IMR-90 (cell line): ENCODE measurements at regions not wholly inside any gene's neighbourhood (a gene's known extent, or its start where the extent isn't known, plus 50 kb on each side); places are given as distances from the start of the nearest gene placed in this dataset.

ENCODE experiments used
- ATAC-seq: fragments of 200-7000 bp; cut with Tn5 transposase; 2 replicates; pipeline ENCODE4 v1.9.1; 2020; ENCODE audit warnings: low read depth, mild to moderate bottlenecking, moderate library complexity
- BruUV-seq: library from RNA; stranded (reverse); fragments of 400-500 nt; replicated peaks from 2 replicates; lab custom pipeline; 2021; lab: Mats Ljungman, UMichigan
- CTCF ChIA-PET: fragments of 300-600 bp; formaldehyde crosslinking; extraction: SDS; loops from one replicate; lab custom pipeline; 2021; ENCODE audit warnings: antibody characterized with exemption; lab: Yijun Ruan, JAX
- POLR2A ChIA-PET: fragments of 300-600 bp; sonication (Branson Sonifier 250); formaldehyde crosslinking; loops from one replicate; lab custom pipeline; 2022; ENCODE audit warnings: antibody characterized with exemption; ENCODE audit not compliant: unreplicated experiment; lab: Charles Lee
- DNase-seq: peaks from one replicate; pipeline ENCODE4 v3.0.0; 2013
- H2AFZ ChIP-seq: replicated peaks from 2 replicates; pipeline ENCODE3; 2013; ENCODE audit warnings: low read length, mild to moderate bottlenecking; ENCODE audit not compliant: poor library complexity
- H2AK5ac ChIP-seq: 2 replicates; pipeline ENCODE4 v1.6.1; 2013; ENCODE audit warnings: low read depth, low read length, inconsistent platforms
- H2AK9ac ChIP-seq: replicated peaks from 2 replicates; pipeline ENCODE3; 2013; ENCODE audit warnings: mild to moderate bottlenecking, low read depth, low read length, moderate library complexity; ENCODE audit not compliant: poor library complexity
- H2BK120ac ChIP-seq: 2 replicates; pipeline ENCODE4 v1.6.1; 2013; ENCODE audit warnings: low read depth, low read length, inconsistent platforms
- H2BK15ac ChIP-seq: 3 replicates; pipeline ENCODE4 v1.6.1; 2013; ENCODE audit warnings: low read depth, low read length, inconsistent platforms
- H2BK20ac ChIP-seq: 2 replicates; pipeline ENCODE4 v1.6.1; 2013; ENCODE audit warnings: low read depth, mild to moderate bottlenecking, inconsistent platforms, low read length, moderate library complexity
- H2BK5ac ChIP-seq: 2 replicates; pipeline ENCODE4 v1.6.1; 2013; ENCODE audit warnings: mild to moderate bottlenecking, low read depth, low read length, inconsistent platforms; ENCODE audit not compliant: poor library complexity, severe bottlenecking
- H3K14ac ChIP-seq: replicated peaks from 2 replicates; pipeline ENCODE4 v1.6.1; 2013; ENCODE audit warnings: low read depth, low read length, inconsistent platforms
- H3K18ac ChIP-seq: 2 replicates; pipeline ENCODE4 v1.6.1; 2013; ENCODE audit warnings: low read depth, low read length, control low read depth
- H3K23ac ChIP-seq: 2 replicates; pipeline ENCODE4 v1.6.1; 2013; ENCODE audit warnings: low read depth, low read length, inconsistent platforms
- H3K27ac ChIP-seq: 2 replicates; pipeline ENCODE4 v1.5.1; 2013; ENCODE audit warnings: mild to moderate bottlenecking, control low read depth, low read length; ENCODE audit not compliant: insufficient read depth
- H3K27me3 ChIP-seq: 2 replicates; pipeline ENCODE4 v1.6.1; 2013; ENCODE audit warnings: low read length; ENCODE audit not compliant: control insufficient read depth, insufficient read depth
- H3K36me3 ChIP-seq: 2 replicates; pipeline ENCODE4 v1.6.1; 2013; ENCODE audit warnings: low read length, mixed read lengths; ENCODE audit not compliant: control insufficient read depth, insufficient read depth
- H3K4ac ChIP-seq: 2 replicates; pipeline ENCODE4 v1.6.1; 2013; ENCODE audit warnings: low read depth, low read length, inconsistent platforms
- H3K4me1 ChIP-seq: 2 replicates; pipeline ENCODE4 v1.6.1; 2013; ENCODE audit warnings: low read length, mixed read lengths; ENCODE audit not compliant: control insufficient read depth, insufficient read depth
- H3K4me2 ChIP-seq: 2 replicates; pipeline ENCODE4 v1.6.1; 2013; ENCODE audit warnings: low read depth, mild to moderate bottlenecking, control low read depth, low read length, moderate library complexity
- H3K4me3 ChIP-seq: 2 replicates; pipeline ENCODE4 v1.5.1; 2013; ENCODE audit warnings: low read depth, mild to moderate bottlenecking, control low read depth, low read length, moderate library complexity; ENCODE audit not compliant: insufficient read depth
- H3K56ac ChIP-seq: 2 replicates; pipeline ENCODE4 v1.6.1; 2013; ENCODE audit warnings: low read length, inconsistent platforms; ENCODE audit not compliant: insufficient read depth; ENCODE audit errors: extremely low read depth
- H3K79me1 ChIP-seq, 2 experiments: 2 replicates each; pipeline ENCODE4 v1.6.1; 2013; ENCODE audit warnings: low read length in 2 of 2, inconsistent platforms in 1 of 2, low read depth in 1 of 2
- H3K9ac ChIP-seq: 2 replicates; pipeline ENCODE4 v1.6.1; 2013; ENCODE audit warnings: low read depth, low read length, control low read depth
- H3K9me1 ChIP-seq: 2 replicates; pipeline ENCODE4 v1.6.1; 2013; ENCODE audit warnings: low read length, inconsistent platforms; ENCODE audit not compliant: insufficient read depth
- H3K9me3 ChIP-seq: 2 replicates; pipeline ENCODE4 v1.6.1; 2013; ENCODE audit warnings: low read length; ENCODE audit not compliant: control insufficient read depth, insufficient read depth
- H4K20me1 ChIP-seq: 2 replicates; pipeline ENCODE4 v1.6.1; 2013; ENCODE audit warnings: low read length, inconsistent platforms; ENCODE audit not compliant: insufficient read depth
- H4K5ac ChIP-seq: 2 replicates; pipeline ENCODE4 v1.6.1; 2013; ENCODE audit warnings: mild to moderate bottlenecking, low read depth, low read length, control low read depth
- H4K8ac ChIP-seq, 2 experiments: 2 replicates each; pipeline ENCODE4 v1.6.1; 2013; ENCODE audit warnings: low read depth in 2 of 2, low read length in 2 of 2, control low read depth in 1 of 2, inconsistent platforms in 1 of 2
- H4K91ac ChIP-seq: 2 replicates; pipeline ENCODE4 v1.6.1; 2013; ENCODE audit warnings: low read depth, low read length, inconsistent platforms; ENCODE audit not compliant: insufficient read depth
- BHLHE40 ChIP-seq: fragments of 150-350 bp; IDR thresholded peaks from 2 replicates; pipeline ENCODE4 v1.6.1; 2016; ENCODE audit warnings: mild to moderate bottlenecking, low read depth, low read length
- CEBPB ChIP-seq: IDR thresholded peaks from 2 replicates; pipeline ENCODE4 v1.6.1; 2012; ENCODE audit warnings: low read depth, low read length, improper control_type of control experiment
- CHD1 ChIP-seq: IDR thresholded peaks from 2 replicates; pipeline ENCODE4 v1.6.1; 2012; ENCODE audit warnings: low read depth, low read length, improper control_type of control experiment
- CTCF ChIP-seq: conservative IDR thresholded peaks from 2 replicates; pipeline ENCODE4 v1.5.1; 2012; ENCODE audit warnings: mild to moderate bottlenecking, low read depth, low read length, improper control_type of control experiment
- FOS ChIP-seq: fragments of 150-350 bp; IDR thresholded peaks from 2 replicates; pipeline ENCODE4 v1.6.1; 2016; ENCODE audit warnings: low read depth, low read length
- MAFK ChIP-seq: IDR thresholded peaks from 2 replicates; pipeline ENCODE4 v1.6.1; 2012; ENCODE audit warnings: low read depth, low read length, improper control_type of control experiment
- MAZ ChIP-seq: IDR thresholded peaks from 2 replicates; pipeline ENCODE4 v1.6.1; 2012; ENCODE audit warnings: low read depth, mild to moderate bottlenecking, low read length, improper control_type of control experiment, moderate library complexity, borderline replicate concordance
- MXI1 ChIP-seq: IDR thresholded peaks from 2 replicates; pipeline ENCODE4 v1.6.1; 2012; ENCODE audit warnings: low read depth, mild to moderate bottlenecking, low read length, moderate library complexity, borderline replicate concordance
- NFE2L2 ChIP-seq: fragments of 150-350 bp; IDR thresholded peaks from 2 replicates; pipeline ENCODE4 v1.6.1; 2016; ENCODE audit warnings: low read depth, mild to moderate bottlenecking, low read length
- POLR2A ChIP-seq: IDR thresholded peaks from 2 replicates; pipeline ENCODE4 v1.6.1; 2012; ENCODE audit warnings: mild to moderate bottlenecking, low read depth, low read length
- RAD21 ChIP-seq: IDR thresholded peaks from 2 replicates; pipeline ENCODE4 v1.6.1; 2012; ENCODE audit warnings: low read length, improper control_type of control experiment
- RCOR1 ChIP-seq: IDR thresholded peaks from 2 replicates; pipeline ENCODE4 v1.6.1; 2012; ENCODE audit warnings: mild to moderate bottlenecking, low read length, improper control_type of control experiment; ENCODE audit not compliant: insufficient replicate concordance
- RFX5 ChIP-seq: IDR thresholded peaks from 2 replicates; pipeline ENCODE4 v1.8.0; 2012; ENCODE audit warnings: low read depth, mild to moderate bottlenecking, low read length, moderate library complexity
- SMC3 ChIP-seq: fragments of 150-350 bp; IDR thresholded peaks from 2 replicates; pipeline ENCODE4 v1.6.1; 2016; ENCODE audit warnings: low read depth, mild to moderate bottlenecking, antibody characterized with exemption, low read length, moderate library complexity
- WGBS, 2 experiments: methylation state at CpG; one replicate each; pipeline versions ENCODE4 v1.1.5 to v1.1.7; 2013; ENCODE audit warnings: missing lambda C conversion rate in 2 of 2; ENCODE audit not compliant: insufficient read length in 1 of 2; ENCODE audit errors: extremely low coverage in 2 of 2; 5-methylcytosine and 5-hydroxymethylcytosine counted together
- dilution Hi-C: fragments of 300-500 bp; cut with HindIII; formaldehyde crosslinking; loops from one replicate; pipeline ENCODE4 v1.14.3; 2018; ENCODE audit warnings: low sequenced_read_pairs; ENCODE audit not compliant: unreplicated experiment
- in situ Hi-C: fragments of 300-500 bp; cut with MboI; formaldehyde crosslinking; loops from 3 replicates; pipeline ENCODE4 v1.14.3; 2019; ENCODE audit warnings: low sequenced_read_pairs, inconsistent platforms, mixed read lengths
- intact Hi-C: fragments of 100-400 bp; cut with micrococcal nuclease; formaldehyde crosslinking; loops from 2 replicates; pipeline ENCODE4 v1.10.0; 2022
- TF ChIP-seq, protein P1 (sequence below): fragments of 150-350 bp; IDR thresholded peaks from 2 replicates; pipeline ENCODE4 v1.6.1; 2016; ENCODE audit warnings: low read depth, mild to moderate bottlenecking, low read length, moderate library complexity, borderline replicate concordance
- TF ChIP-seq, protein P2 (sequence below): fragments of 150-350 bp; IDR thresholded peaks from 2 replicates; pipeline ENCODE4 v1.6.1; 2017; ENCODE audit warnings: mild to moderate bottlenecking, antibody characterized with exemption, low read length, low read depth

- Histone ChIP-seq H3K4me1 (no peaks in the 10 kb centered on the region; the same call in 1 of the 2 replicates), H4K20me1 (no peaks in the 10 kb centered on the region), H3K27ac (no peak overlapping the region), H2AK9ac (no peak overlapping the region), H2BK20ac (no peak overlapping the region), H3K79me1 (no peaks in the 10 kb centered on the region), H4K8ac (no peak overlapping the region), H4K5ac (no peak overlapping the region), H2AK5ac (no peak overlapping the region), H3K36me3 (no peaks in the 10 kb centered on the region), H3K4ac (no peak overlapping the region), H3K9ac (no peak overlapping the region), H2AFZ (no peak overlapping the region), H4K91ac (no peak overlapping the region), H2BK5ac (no peak overlapping the region), H2BK120ac (no peak overlapping the region), H3K27me3 (peaks cover 3% of the 10 kb centered on the region; the same call in 1 of the 2 replicates), H3K4me2 (no peak overlapping the region), H2BK15ac (no peak overlapping the region), H3K4me3 (no peak overlapping the region), H3K9me1 (no peaks in the 10 kb centered on the region), H3K56ac (no peak overlapping the region), H3K14ac (no peak overlapping the region), H3K23ac (no peak overlapping the region), H3K9me3 (no peaks in the 10 kb centered on the region), H3K18ac (no peak overlapping the region)
- in situ Hi-C loops (no loop called here), dilution Hi-C loops (no loop called here), intact Hi-C loops (no loop called here)
- no peak for TF ChIP-seq POLR2A
- no peak for TF ChIP-seq MAZ
- no peak for TF ChIP-seq RCOR1
- no peak for TF ChIP-seq CTCF
- TF ChIP-seq, protein P1, sequence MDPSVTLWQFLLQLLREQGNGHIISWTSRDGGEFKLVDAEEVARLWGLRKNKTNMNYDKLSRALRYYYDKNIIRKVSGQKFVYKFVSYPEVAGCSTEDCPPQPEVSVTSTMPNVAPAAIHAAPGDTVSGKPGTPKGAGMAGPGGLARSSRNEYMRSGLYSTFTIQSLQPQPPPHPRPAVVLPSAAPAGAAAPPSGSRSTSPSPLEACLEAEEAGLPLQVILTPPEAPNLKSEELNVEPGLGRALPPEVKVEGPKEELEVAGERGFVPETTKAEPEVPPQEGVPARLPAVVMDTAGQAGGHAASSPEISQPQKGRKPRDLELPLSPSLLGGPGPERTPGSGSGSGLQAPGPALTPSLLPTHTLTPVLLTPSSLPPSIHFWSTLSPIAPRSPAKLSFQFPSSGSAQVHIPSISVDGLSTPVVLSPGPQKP, result no peak
- no peak for TF ChIP-seq FOS
- no peak for TF ChIP-seq MXI1
- TF ChIP-seq RAD21, result no peak
- TF ChIP-seq SMC3, result no peak
- no peak for TF ChIP-seq NFE2L2
- TF ChIP-seq CHD1, result no peak
- TF ChIP-seq, protein P2, sequence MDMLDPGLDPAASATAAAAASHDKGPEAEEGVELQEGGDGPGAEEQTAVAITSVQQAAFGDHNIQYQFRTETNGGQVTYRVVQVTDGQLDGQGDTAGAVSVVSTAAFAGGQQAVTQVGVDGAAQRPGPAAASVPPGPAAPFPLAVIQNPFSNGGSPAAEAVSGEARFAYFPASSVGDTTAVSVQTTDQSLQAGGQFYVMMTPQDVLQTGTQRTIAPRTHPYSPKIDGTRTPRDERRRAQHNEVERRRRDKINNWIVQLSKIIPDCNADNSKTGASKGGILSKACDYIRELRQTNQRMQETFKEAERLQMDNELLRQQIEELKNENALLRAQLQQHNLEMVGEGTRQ, result no peak
- TF ChIP-seq BHLHE40, result no peak
- TF ChIP-seq RFX5, result no peak
- TF ChIP-seq MAFK, result no peak
- TF ChIP-seq CEBPB, result no peak
- no TSS peak for BruUV-seq
- WGBS, 2 experiments, result no CpG with 5 or more reads among the region's 1 CpG
- ATAC-seq, result no peak
- DNase-seq, result no peak
- CTCF ChIA-PET, result interaction anchor here (1.8 kb wide), 1 partner anchor 15 kb away, joined by 5 read pairs; no protein-coding TSS in a partner anchor
- POLR2A ChIA-PET, result no interaction called here
These were observed 112.2 kb upstream of the ADRA1B start for GRCh38 chr5:159804121-159804520.
